Fibroblast of mammary gland (primary cell): ENCODE measurements at regions not wholly inside any gene's neighbourhood (a gene's known extent, or its start where the extent isn't known, plus 50 kb on each side); places are given as distances from the start of the nearest gene placed in this dataset.

Experiments used
- DNase-seq: peaks from one replicate; pipeline ENCODE4 v3.0.0-alpha.2; 2010; ENCODE audit warnings: low read depth
- H3K4me3 ChIP-seq: 2 replicates; pipeline ENCODE4 v1.5.1; 2011; ENCODE audit warnings: low read depth, mild to moderate bottlenecking, low read length, moderate library complexity; ENCODE audit not compliant: control insufficient read depth
- TF ChIP-seq, protein P1 (sequence below): conservative IDR thresholded peaks from 2 replicates; pipeline ENCODE4 v1.5.1; 2011; ENCODE audit warnings: low read depth, low read length, inconsistent platforms; ENCODE audit not compliant: control insufficient read depth, insufficient read depth

DNA sequence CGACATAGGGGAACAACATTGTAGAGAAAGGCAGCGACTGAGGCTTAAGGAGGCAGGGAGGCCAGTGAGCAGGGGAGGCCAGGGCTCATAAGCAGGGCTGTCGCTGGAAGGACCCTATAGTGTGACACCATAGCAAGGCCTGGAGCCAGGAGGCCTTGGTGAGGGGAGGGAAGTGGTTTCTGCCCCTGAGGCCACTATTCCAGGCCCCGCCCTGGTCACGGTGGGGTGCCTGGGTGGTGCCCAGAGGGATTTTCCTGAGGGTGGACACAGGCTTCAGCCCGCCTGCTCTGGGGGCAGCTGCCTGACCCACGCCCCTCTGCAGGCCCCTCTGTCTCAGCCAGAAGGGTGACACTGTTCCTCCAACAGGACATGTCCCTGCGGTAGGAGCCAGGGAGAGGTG, 147.8 kb upstream of the IQSEC1 start:
- TF ChIP-seq, protein P1, sequence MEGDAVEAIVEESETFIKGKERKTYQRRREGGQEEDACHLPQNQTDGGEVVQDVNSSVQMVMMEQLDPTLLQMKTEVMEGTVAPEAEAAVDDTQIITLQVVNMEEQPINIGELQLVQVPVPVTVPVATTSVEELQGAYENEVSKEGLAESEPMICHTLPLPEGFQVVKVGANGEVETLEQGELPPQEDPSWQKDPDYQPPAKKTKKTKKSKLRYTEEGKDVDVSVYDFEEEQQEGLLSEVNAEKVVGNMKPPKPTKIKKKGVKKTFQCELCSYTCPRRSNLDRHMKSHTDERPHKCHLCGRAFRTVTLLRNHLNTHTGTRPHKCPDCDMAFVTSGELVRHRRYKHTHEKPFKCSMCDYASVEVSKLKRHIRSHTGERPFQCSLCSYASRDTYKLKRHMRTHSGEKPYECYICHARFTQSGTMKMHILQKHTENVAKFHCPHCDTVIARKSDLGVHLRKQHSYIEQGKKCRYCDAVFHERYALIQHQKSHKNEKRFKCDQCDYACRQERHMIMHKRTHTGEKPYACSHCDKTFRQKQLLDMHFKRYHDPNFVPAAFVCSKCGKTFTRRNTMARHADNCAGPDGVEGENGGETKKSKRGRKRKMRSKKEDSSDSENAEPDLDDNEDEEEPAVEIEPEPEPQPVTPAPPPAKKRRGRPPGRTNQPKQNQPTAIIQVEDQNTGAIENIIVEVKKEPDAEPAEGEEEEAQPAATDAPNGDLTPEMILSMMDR: no peak
- no peak for DNase-seq
- H3K4me3 ChIP-seq: no peak overlapping the region

GRCh38 chr3:13219902-13220296, 146.7 kb upstream of the IQSEC1 start:
- TF ChIP-seq, protein P1: no peak
- no peak for DNase-seq
- no peak overlapping the region for H3K4me3 ChIP-seq

- TF ChIP-seq, protein P1: no peak
- H3K4me3 ChIP-seq: no peak overlapping the region
- DNase-seq: no peak
These were observed 146.1 kb upstream of the IQSEC1 start for GRCh38 chr3:13219077-13219901.

DNA sequence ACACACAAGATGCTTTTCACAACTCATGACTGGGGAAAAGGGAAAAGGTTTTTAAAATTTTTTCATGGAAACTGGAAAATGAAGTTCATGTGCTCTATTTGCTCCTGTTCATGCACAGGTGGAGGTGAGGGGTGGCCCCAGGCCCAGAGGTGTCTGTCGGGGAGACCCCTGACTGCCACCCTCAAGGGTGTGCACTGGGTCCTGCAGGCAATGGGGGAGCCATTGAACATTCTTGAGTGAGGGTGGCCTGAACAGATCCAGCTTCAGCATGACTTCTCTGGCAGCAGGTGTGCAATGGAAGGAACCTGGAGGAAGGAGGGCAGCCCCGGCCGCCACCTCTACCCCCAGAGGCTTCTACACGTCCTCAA, 145.3 kb upstream of the IQSEC1 start:
- H3K4me3 ChIP-seq: no peak overlapping the region
- TF ChIP-seq, protein P1: no peak
- DNase-seq: no peak

GRCh38 chr3:13217736-13218540, 144.7 kb upstream of the IQSEC1 start:
- no peak for DNase-seq
- TF ChIP-seq, protein P1: no peak
- no peak overlapping the region for H3K4me3 ChIP-seq

DNA sequence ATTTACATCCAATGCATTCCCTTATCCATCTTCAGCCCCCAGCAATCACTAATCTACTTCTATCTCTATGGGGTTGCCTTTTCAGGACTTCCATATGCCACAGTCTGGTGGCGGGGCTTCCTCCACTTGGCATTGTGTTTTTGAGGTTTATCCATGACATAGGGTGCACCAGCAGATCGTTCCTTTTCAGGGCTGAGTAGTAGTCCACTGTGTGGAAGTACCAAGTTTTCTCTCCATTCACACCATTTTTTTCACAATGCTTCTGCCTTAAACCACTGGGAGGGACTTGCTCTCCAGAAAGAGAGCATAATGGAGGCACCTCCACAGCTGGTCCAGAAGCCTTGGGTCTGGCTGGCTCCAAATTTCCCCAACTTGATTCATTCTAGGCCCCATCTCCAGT, 144.0 kb upstream of the IQSEC1 start:
- DNase-seq: no peak
- H3K4me3 ChIP-seq: no peak overlapping the region
- TF ChIP-seq, protein P1: no peak
